NB4 (cell line): ENCODE measurements at regions not wholly inside any gene's neighbourhood (a gene's known extent, or its start where the extent isn't known, plus 50 kb on each side); places are given as distances from the start of the nearest gene placed in this dataset.

ENCODE experiments used
- DNase-seq: peaks from one replicate; pipeline ENCODE4 v3.0.0; 2010; ENCODE audit warnings: low read depth
- H3K4me3 ChIP-seq: one replicate; pipeline ENCODE4 v1.5.1; 2011; ENCODE audit warnings: mild to moderate bottlenecking, low read depth, low read length, moderate library complexity
- MYC ChIP-seq: IDR thresholded peaks from 2 replicates; pipeline ENCODE4 v1.6.1; 2011; ENCODE audit warnings: low read depth, low read length
- POLR2A ChIP-seq: IDR thresholded peaks from 2 replicates; pipeline ENCODE4 v1.6.1; 2011; ENCODE audit warnings: mild to moderate bottlenecking; ENCODE audit not compliant: insufficient read length; ENCODE audit errors: extremely low read depth
- TF ChIP-seq, protein P1 (sequence below): IDR thresholded peaks from 2 replicates; pipeline ENCODE4 v1.6.1; 2011; ENCODE audit warnings: low read depth, low read length
- TF ChIP-seq, protein P2 (sequence below): IDR thresholded peaks from one replicate; pipeline ENCODE4 v1.5.1; 2012; ENCODE audit warnings: low read depth, low read length

DNA sequence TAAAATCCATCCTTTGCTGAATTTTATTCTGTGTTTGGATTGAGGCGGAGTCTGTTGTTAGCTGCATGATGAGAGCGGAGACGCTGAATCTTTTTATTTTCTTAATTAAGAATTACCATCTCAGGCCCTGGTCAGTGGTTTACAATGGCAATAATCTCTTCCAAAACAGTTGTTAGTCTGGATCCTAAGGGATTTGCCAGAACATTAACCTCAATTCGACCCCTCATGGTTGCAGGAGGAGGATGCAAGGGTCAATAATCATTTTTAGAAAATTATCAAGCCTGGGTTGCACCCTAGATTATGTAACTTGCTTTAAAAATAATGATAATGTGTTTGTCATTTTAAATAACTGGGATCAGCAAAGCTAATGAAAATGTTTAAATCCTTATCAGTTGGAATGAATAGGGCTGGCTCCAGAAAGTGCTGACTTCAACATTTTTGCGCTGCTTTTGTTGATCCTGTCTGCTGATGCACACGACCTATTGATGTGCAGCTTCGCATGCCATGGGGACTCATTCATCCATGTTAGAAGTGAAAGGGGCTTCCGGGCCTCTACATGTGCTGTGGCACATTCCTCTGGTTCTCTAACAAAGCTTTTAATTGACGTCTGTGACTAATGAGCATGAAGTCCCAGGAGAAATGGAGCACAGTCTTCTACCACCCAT, 80.7 kb upstream of the KIAA1217 start:
- no peak for DNase-seq
- TF ChIP-seq, protein P1, sequence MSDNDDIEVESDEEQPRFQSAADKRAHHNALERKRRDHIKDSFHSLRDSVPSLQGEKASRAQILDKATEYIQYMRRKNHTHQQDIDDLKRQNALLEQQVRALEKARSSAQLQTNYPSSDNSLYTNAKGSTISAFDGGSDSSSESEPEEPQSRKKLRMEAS, result no peak
- TF ChIP-seq MYC (no peak), POLR2A (no peak)
- TF ChIP-seq, protein P2, sequence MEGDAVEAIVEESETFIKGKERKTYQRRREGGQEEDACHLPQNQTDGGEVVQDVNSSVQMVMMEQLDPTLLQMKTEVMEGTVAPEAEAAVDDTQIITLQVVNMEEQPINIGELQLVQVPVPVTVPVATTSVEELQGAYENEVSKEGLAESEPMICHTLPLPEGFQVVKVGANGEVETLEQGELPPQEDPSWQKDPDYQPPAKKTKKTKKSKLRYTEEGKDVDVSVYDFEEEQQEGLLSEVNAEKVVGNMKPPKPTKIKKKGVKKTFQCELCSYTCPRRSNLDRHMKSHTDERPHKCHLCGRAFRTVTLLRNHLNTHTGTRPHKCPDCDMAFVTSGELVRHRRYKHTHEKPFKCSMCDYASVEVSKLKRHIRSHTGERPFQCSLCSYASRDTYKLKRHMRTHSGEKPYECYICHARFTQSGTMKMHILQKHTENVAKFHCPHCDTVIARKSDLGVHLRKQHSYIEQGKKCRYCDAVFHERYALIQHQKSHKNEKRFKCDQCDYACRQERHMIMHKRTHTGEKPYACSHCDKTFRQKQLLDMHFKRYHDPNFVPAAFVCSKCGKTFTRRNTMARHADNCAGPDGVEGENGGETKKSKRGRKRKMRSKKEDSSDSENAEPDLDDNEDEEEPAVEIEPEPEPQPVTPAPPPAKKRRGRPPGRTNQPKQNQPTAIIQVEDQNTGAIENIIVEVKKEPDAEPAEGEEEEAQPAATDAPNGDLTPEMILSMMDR, result no peak
- no peak overlapping the region for H3K4me3 ChIP-seq

DNA sequence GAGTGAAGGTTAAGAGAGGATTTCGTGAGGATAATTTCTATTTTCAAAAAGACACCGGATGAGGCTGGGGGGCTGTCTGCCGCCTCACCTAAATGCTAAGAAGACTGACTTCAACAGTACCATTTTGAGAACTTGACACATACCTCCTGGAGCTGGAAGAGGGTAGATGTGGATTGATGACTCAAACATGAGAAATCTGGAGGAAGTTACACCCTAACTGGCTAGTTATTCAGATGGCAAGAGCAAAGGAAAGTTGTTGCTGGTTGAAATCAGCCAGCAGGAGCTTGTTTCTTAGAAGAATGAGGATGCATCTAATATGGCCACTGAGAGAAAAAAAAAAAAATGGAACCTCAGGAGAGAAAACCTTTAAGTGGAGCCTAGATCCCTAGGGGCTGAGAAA, 76.2 kb upstream of the KIAA1217 start:
- TF ChIP-seq, protein P2, result no peak
- TF ChIP-seq, protein P1, result no peak
- no peak for TF ChIP-seq MYC
- no peak for TF ChIP-seq POLR2A
- DNase-seq, result no peak
- no peak overlapping the region for H3K4me3 ChIP-seq

DNA sequence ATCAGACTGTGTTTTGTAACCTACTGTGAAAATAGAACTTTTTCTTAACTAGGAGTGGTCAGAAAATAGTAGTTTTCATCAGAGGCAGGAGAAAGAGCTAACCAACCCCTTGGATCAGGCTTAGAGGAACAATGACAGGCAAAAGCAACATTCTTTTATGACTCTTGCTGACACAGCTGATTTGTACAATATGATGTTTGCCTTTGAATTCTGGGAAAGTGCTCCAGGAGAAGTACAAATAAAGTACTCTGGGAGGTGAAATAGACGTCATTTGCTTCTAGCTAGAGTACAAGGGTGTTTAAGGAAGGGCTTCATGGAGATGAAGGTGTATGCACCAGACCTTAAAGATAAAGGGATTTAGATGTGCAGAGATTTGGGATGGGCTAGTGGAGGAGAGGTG, 75.1 kb upstream of the KIAA1217 start:
- TF ChIP-seq MYC, result no peak
- TF ChIP-seq POLR2A, result no peak
- TF ChIP-seq, protein P1, result no peak
- DNase-seq, result no peak
- no peak overlapping the region for H3K4me3 ChIP-seq

DNA sequence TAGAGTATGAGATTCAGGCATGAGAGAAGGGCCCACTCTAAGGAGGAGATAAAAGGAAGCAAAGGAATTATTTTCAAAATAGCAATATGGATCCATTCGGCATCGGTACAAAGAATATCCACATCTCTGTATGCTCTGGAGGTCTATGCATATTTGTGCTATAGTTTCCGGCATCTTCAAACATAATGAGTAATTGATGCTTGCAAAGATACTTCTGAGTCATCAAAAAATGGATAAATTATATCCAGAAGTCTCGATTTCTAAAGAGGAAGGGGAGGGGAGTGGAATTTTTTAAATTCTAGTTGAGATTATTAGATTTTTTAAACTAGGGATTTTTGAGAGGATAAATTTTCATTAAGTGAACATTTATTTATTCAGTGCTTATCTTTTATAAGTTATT, 72.9 kb upstream of the KIAA1217 start:
- DNase-seq, result no peak
- H3K4me3 ChIP-seq, result no peak overlapping the region
- no peak for TF ChIP-seq MYC
- TF ChIP-seq, protein P2, result no peak

DNA sequence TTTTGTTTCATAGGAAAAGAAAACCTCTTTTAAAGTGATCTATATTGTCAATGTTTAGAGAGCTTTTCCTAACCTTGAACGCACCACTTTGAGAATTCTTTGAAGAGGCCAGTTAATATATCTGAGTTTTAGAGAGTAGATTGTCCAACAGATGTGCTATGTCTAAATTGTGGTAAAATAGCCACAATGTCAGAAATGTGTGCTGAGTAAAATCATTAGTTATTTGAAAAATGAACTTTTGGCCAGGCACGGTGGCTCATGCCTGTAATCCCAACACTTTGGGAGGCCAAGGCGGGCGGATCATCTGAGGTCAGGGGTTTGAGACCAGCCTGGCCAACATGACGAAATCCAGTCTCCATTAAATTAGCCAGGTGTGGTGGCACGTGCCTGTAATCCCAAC, 61.6 kb upstream of the KIAA1217 start:
- DNase-seq, result no peak
- H3K4me3 ChIP-seq, result no peak overlapping the region
- TF ChIP-seq POLR2A (no peak), MYC (no peak)
- TF ChIP-seq, protein P1, result no peak
- TF ChIP-seq, protein P2, result no peak

DNA sequence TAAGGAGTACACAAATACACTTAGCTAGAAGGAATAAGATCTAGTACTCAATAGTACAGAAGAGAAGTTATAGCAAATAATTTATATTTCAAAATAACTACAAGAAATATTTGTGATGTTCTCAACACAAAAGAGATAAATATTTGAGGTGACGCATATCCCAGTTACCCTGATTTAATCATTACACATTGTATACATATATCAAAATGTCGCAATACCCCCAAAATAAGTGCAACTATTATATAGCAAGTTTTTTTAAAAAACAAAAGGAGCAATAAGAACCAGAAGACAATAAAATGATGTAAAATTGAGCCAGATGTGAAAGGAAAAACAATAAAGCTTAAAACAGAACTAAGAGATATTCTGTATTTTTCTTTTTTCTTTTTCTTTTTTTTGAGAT, 59.3 kb upstream of the KIAA1217 start:
- DNase-seq, result no peak
- TF ChIP-seq MYC, result no peak
- TF ChIP-seq, protein P1, result no peak
- TF ChIP-seq, protein P2, result no peak
- no peak for TF ChIP-seq POLR2A
- no peak overlapping the region for H3K4me3 ChIP-seq
